AG04450 (cell line): ENCODE measurements at regions not wholly inside any gene's neighbourhood (a gene's known extent, or its start where the extent isn't known, plus 50 kb on each side); places are given as distances from the start of the nearest gene placed in this dataset.

ENCODE experiments used
- CTCF ChIA-PET: fragments of 300-600, 350-600 bp; formaldehyde crosslinking; extraction: SDS; loops from one replicate; lab custom pipeline; 2022; ENCODE audit warnings: antibody characterized with exemption, inconsistent platforms; lab: Charles Lee
- POLR2A ChIA-PET: fragments of 350-600 bp; formaldehyde crosslinking; extraction: SDS; loops from one replicate; lab custom pipeline; 2021; ENCODE audit warnings: antibody characterized with exemption, inconsistent platforms; lab: Yijun Ruan, JAX
- DNase-seq: peaks from one replicate; pipeline ENCODE4 v3.0.0-alpha.2; 2011; ENCODE audit warnings: low read depth, low spot score
- H3K27ac ChIP-seq: one replicate; pipeline ENCODE4 v1.5.1; 2012; ENCODE audit warnings: low read depth, low read length, control low read depth
- H3K27me3 ChIP-seq: one replicate; pipeline ENCODE4 v1.6.0; 2012; ENCODE audit warnings: low read length; ENCODE audit not compliant: control insufficient read depth, insufficient read depth
- H3K4me3 ChIP-seq: 2 replicates; pipeline ENCODE4 v1.5.1; 2011; ENCODE audit warnings: mild to moderate bottlenecking, low read depth, low read length, control low read depth
- H3K9me3 ChIP-seq: 2 replicates; pipeline ENCODE4 v1.5.1; 2012; ENCODE audit warnings: low read length; ENCODE audit not compliant: control insufficient read depth, insufficient read depth
- TF ChIP-seq, protein P1 (sequence below): IDR thresholded peaks from 2 replicates; pipeline ENCODE4 v1.5.1; 2011; ENCODE audit warnings: low read depth, low read length, control low read depth, inconsistent platforms

DNA sequence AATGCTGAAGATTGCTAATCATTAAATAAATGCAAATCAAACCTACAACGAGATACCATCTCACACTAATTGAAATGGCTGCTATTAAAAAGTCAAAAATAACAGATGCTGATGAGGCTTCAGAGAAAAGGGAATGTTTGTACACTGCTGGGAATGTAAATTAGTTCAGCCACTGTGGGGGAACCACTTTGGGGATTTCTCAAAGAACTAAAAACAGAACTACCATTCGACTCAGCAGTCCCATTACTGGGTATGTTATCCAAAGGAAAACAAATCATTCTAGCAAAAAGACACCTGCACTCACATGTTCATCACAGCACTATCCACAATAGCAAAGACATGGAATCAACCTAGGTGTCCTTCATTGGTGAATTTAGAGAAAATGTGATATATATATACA lies 379.0 kb upstream of the CNTNAP2 start:
- TF ChIP-seq, protein P1, sequence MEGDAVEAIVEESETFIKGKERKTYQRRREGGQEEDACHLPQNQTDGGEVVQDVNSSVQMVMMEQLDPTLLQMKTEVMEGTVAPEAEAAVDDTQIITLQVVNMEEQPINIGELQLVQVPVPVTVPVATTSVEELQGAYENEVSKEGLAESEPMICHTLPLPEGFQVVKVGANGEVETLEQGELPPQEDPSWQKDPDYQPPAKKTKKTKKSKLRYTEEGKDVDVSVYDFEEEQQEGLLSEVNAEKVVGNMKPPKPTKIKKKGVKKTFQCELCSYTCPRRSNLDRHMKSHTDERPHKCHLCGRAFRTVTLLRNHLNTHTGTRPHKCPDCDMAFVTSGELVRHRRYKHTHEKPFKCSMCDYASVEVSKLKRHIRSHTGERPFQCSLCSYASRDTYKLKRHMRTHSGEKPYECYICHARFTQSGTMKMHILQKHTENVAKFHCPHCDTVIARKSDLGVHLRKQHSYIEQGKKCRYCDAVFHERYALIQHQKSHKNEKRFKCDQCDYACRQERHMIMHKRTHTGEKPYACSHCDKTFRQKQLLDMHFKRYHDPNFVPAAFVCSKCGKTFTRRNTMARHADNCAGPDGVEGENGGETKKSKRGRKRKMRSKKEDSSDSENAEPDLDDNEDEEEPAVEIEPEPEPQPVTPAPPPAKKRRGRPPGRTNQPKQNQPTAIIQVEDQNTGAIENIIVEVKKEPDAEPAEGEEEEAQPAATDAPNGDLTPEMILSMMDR: no peak
- no peak for DNase-seq
- ChIA-PET POLR2A (no interaction called here), CTCF (no interaction called here)
- H3K4me3 ChIP-seq: no peak overlapping the region
- no peaks in the 10 kb centered on the region for H3K27me3 ChIP-seq
- no peaks in the 10 kb centered on the region for H3K9me3 ChIP-seq
- H3K27ac ChIP-seq: no peak overlapping the region

DNA sequence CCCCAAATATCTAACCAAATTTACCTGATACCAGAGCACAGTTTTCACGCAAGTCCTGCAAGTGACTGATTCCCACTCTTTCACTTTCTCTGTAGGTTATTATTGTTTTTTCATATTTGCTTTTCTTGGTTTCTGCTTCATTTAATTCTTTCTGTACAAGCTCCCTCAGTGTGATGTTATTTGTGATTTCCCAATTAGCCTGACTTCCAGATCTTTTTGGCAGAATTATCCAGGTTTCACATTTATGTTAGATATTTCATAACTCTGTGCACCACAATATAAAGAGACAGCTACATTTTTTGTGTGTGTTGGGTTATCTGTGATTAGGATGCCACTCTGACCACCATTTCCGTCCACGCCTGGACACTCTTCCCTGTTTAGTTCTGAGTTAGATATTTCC lies 381.5 kb upstream of the CNTNAP2 start:
- H3K27me3 ChIP-seq: no peaks in the 10 kb centered on the region
- ChIA-PET CTCF (no interaction called here), POLR2A (no interaction called here)
- no peak overlapping the region for H3K27ac ChIP-seq
- no peak for DNase-seq
- peaks cover 4% of the 10 kb centered on the region; the same call in 1 of the 2 replicates for H3K9me3 ChIP-seq
- TF ChIP-seq, protein P1: no peak
- H3K4me3 ChIP-seq: no peak overlapping the region

DNA sequence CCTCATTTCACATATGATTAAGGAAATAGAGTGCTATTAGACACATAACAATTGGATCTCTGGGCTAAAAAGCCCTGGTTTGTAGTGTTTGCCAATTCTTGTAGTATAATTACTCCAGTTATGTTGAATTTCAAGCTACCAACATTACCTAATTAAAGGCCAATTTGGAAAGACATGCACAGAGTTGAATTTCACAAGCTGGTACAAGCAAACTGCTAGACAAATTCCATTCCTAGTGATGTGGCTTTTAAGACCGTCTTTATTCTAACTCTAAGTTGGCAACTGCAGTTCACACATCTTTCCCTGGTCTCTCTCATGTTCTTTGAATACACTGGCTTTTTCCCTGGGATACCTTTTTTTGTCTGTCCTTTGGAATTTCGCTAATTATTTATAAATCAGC lies 384.1 kb upstream of the CNTNAP2 start:
- DNase-seq: no peak
- Histone ChIP-seq H3K27ac (no peak overlapping the region), H3K9me3 (peaks cover 4% of the 10 kb centered on the region; the same call in 1 of the 2 replicates), H3K27me3 (no peaks in the 10 kb centered on the region), H3K4me3 (no peak overlapping the region)
- CTCF ChIA-PET: no interaction called here
- POLR2A ChIA-PET: no interaction called here
- TF ChIP-seq, protein P1: no peak

DNA sequence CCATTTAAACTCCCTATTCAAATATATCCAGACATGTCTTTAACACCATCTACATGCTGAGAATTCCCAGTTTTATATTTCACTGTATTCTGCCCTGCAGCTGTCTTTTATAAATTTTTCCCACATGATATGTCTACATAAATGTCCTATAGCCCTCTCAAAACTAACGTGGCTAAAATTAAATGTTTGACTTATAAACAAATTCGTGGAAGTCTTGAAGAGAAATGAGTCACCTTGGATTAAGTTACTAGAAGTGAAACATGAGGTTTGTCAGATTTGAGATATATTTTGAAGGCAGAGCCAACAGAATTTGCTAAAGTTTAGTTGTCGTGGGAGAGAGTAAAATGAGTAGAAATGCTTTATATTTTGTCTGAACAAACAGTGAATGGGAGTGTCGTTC lies 386.9 kb upstream of the CNTNAP2 start:
- Histone ChIP-seq H3K27ac (no peak overlapping the region), H3K4me3 (no peak overlapping the region), H3K9me3 (peaks cover 5% of the 10 kb centered on the region), H3K27me3 (no peaks in the 10 kb centered on the region)
- CTCF ChIA-PET: no interaction called here
- POLR2A ChIA-PET: no interaction called here
- TF ChIP-seq, protein P1: no peak
- no peak for DNase-seq

DNA sequence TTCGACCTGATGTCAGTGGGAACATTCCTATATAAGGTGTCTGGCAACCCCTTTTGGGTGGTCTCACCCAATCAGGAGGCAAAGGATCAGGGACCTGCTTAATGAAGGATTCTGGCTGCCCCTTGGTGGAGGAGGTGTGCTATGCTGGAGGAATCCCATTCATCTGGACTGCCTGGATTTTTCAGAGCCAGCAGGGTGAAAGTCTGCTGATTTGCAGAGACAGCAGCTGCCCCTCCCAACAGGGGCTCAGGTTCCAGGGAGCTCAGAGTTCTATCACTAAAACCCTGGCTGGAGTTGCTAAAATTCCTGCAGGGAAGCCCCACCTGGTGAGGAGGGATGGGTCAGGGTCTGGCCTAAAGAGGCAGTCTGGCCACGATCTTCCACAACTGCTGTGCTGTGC lies 398.5 kb upstream of the CNTNAP2 start:
- DNase-seq: no peak
- H3K4me3 ChIP-seq: no peak overlapping the region
- H3K9me3 ChIP-seq: peaks cover 30% of the 10 kb centered on the region
- TF ChIP-seq, protein P1: no peak
- ChIA-PET POLR2A (no interaction called here), CTCF (no interaction called here)
- H3K27ac ChIP-seq: no peak overlapping the region
- H3K27me3 ChIP-seq: no peaks in the 10 kb centered on the region
